WTC11 (cell line): ENCODE measurements at regions not wholly inside any gene's neighbourhood (a gene's known extent, or its start where the extent isn't known, plus 50 kb on each side); places are given as distances from the start of the nearest gene placed in this dataset.
"Not testable (repeated sequence)": the region's sequence is repeated elsewhere in the genome, so short reads cannot be mapped to it uniquely, and the experiment has no call there.

ENCODE experiments used
- CREB1 ChIP-seq: sonication (generic); formaldehyde crosslinking; IDR thresholded peaks from 2 replicates; pipeline ENCODE4 v1.8.0; 2023; ENCODE audit warnings: mild to moderate bottlenecking, missing genetic modification reagents
- NFE2L1 ChIP-seq: sonication (generic); formaldehyde crosslinking; IDR thresholded peaks from 2 replicates; pipeline ENCODE4 v1.8.1; 2023; ENCODE audit warnings: missing genetic modification reagents
- TF ChIP-seq, protein P1 (sequence below): sonication (generic); formaldehyde crosslinking; IDR thresholded peaks from 2 replicates; pipeline ENCODE4 v1.8.1; 2023; ENCODE audit warnings: mild to moderate bottlenecking, missing genetic modification reagents, moderate library complexity
- TF ChIP-seq, protein P2 (sequence below): fragments of 200-600 bp; IDR thresholded peaks from 2 replicates; pipeline ENCODE4 v1.8.0; 2022; ENCODE audit warnings: antibody characterized with exemption
- TF ChIP-seq, protein P3 (sequence below): sonication (generic); formaldehyde crosslinking; conservative IDR thresholded peaks from 2 replicates; pipeline ENCODE4 v1.8.1; 2022; ENCODE audit warnings: mild to moderate bottlenecking, missing genetic modification reagents

DNA sequence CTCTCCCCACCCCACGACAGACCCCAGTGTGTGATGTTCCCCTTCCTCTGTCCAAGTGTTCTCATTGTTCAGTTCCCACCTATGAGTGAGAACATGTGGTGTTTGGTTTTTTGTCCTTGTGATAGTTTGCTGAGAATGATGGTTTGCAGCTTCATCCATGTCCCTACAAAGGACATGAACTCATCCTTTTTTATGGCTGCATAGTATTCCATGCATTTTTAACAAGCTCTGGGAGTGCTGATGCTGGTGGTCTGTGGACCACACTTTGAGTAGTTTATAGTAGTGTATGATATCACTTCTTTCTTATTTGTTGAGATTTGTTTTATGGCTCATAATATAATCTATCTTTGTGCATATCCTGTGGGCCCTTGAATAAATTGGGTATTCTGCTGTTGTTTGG, 706.2 kb downstream of the GLUD2 start:
- not testable (repeated sequence) for TF ChIP-seq CREB1, NFE2L1 (CRISPR knock-in tag)
- TF ChIP-seq, protein P1, sequence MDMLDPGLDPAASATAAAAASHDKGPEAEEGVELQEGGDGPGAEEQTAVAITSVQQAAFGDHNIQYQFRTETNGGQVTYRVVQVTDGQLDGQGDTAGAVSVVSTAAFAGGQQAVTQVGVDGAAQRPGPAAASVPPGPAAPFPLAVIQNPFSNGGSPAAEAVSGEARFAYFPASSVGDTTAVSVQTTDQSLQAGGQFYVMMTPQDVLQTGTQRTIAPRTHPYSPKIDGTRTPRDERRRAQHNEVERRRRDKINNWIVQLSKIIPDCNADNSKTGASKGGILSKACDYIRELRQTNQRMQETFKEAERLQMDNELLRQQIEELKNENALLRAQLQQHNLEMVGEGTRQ (CRISPR knock-in tag), result not testable (repeated sequence)
- TF ChIP-seq, protein P2, sequence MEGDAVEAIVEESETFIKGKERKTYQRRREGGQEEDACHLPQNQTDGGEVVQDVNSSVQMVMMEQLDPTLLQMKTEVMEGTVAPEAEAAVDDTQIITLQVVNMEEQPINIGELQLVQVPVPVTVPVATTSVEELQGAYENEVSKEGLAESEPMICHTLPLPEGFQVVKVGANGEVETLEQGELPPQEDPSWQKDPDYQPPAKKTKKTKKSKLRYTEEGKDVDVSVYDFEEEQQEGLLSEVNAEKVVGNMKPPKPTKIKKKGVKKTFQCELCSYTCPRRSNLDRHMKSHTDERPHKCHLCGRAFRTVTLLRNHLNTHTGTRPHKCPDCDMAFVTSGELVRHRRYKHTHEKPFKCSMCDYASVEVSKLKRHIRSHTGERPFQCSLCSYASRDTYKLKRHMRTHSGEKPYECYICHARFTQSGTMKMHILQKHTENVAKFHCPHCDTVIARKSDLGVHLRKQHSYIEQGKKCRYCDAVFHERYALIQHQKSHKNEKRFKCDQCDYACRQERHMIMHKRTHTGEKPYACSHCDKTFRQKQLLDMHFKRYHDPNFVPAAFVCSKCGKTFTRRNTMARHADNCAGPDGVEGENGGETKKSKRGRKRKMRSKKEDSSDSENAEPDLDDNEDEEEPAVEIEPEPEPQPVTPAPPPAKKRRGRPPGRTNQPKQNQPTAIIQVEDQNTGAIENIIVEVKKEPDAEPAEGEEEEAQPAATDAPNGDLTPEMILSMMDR, result not testable (repeated sequence)
- TF ChIP-seq, protein P3, sequence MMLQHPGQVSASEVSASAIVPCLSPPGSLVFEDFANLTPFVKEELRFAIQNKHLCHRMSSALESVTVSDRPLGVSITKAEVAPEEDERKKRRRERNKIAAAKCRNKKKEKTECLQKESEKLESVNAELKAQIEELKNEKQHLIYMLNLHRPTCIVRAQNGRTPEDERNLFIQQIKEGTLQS, result not testable (repeated sequence)
